ENCODE measurements at regions not wholly inside any gene's neighbourhood (a gene's known extent, or its start where the extent isn't known, plus 50 kb on each side); places are given as distances from the start of the nearest gene placed in this dataset.

DNA sequence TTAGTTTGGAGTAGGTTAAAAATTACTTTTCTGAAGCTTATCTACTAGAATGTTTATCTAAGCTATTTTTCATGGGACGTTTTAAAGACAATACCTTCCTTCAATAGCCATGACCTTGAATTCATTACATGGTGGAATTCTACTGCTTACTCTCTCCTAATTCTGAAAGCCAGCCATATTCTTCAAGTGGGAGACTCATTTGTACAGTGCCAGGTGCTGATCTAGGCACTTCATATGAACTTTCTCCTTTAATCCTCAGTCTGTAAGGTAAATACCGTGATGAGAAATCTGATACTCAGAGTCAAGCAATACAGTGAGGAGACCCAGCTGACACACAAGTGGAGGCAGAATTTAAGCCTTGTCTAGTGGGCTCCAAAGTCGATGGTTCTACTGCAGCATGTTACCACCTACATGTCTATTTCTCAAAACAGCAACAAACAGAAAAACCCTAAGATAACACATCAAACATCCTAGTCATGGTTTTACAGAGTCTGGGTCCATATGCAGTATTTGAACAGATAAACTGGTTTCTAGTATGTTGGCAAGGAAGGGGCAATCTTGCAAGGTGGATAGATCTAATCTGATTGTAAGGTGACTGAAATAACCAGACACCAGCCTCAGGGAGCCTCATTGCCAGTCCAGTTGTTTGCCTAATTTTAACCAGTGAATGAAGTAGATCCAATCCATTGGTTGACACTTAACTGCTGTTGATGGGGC lies 243.7 kb downstream of the PIK3R1 start:
- ChIA-PET POLR2A (no interaction called here), CTCF (ENCODE audit: unreplicated experiment) (no interaction called here)
- H2AFZ ChIP-seq (ENCODE audit: low read length) = no peak overlapping the region
- no peak overlapping the region for H3K4me3 ChIP-seq (ENCODE audit: low read depth, low read length, poor library complexity, severe bottlenecking)
- H3K79me2 ChIP-seq (ENCODE audit: insufficient read depth, low read depth, low read length) = no peaks in the 10 kb centered on the region
- intact Hi-C loops (cut with micrococcal nuclease; ENCODE audit: unreplicated experiment) = no loop called here
- H3K4me1 ChIP-seq (ENCODE audit: insufficient read depth, low read length, poor library complexity, severe bottlenecking) = no peaks in the 10 kb centered on the region
- no TSS peak for BruUV-seq (replicated peaks)
- H3K27ac ChIP-seq (ENCODE audit: low read depth, low read length, poor library complexity, severe bottlenecking) = no peak overlapping the region
- H3K36me3 ChIP-seq (ENCODE audit: insufficient read depth, low read length) = no peaks in the 10 kb centered on the region
- H3K9me2 ChIP-seq (ENCODE audit: insufficient read depth, low read length) = no peaks in the 10 kb centered on the region
- no peak overlapping the region for H3K4me2 ChIP-seq (ENCODE audit: low read length)
- TF ChIP-seq, protein P1, sequence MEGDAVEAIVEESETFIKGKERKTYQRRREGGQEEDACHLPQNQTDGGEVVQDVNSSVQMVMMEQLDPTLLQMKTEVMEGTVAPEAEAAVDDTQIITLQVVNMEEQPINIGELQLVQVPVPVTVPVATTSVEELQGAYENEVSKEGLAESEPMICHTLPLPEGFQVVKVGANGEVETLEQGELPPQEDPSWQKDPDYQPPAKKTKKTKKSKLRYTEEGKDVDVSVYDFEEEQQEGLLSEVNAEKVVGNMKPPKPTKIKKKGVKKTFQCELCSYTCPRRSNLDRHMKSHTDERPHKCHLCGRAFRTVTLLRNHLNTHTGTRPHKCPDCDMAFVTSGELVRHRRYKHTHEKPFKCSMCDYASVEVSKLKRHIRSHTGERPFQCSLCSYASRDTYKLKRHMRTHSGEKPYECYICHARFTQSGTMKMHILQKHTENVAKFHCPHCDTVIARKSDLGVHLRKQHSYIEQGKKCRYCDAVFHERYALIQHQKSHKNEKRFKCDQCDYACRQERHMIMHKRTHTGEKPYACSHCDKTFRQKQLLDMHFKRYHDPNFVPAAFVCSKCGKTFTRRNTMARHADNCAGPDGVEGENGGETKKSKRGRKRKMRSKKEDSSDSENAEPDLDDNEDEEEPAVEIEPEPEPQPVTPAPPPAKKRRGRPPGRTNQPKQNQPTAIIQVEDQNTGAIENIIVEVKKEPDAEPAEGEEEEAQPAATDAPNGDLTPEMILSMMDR (conservative IDR thresholded peaks at IDR 0.05; ENCODE audit: low read length) = no peak
- no peak for TF ChIP-seq EZH2phosphoT487 (IDR thresholded peaks at IDR 0.05; ENCODE audit: borderline replicate concordance, low read depth, low read length)
- no peaks in the 10 kb centered on the region for H3K9me3 ChIP-seq (ENCODE audit: low read length)
- H4K20me1 ChIP-seq (ENCODE audit: insufficient read depth, low read length) = no peaks in the 10 kb centered on the region
- DNase-seq (ENCODE audit: low spot score) = no peak

DNA sequence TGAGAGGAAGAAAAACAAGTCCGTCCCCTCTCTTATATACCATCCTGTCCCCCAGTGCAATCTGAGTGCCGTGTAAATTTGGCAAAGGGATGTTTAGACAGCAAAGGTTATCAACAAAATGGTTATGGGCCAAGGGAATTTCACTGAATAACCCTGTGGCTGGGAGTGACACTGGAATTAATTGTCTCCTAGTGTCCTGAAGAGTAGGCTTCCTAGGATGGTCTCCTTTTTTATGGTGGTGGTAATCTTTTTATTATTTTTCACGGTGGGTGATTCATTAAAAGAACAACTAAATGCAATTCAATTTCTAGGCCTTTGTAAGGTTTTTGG lies 244.2 kb downstream of the PIK3R1 start:
- H2AFZ ChIP-seq (ENCODE audit: low read length) = no peak overlapping the region
- ChIA-PET POLR2A (no interaction called here), CTCF (ENCODE audit: unreplicated experiment) (no interaction called here)

More for the DNA sequence above, 244.2 kb downstream of the PIK3R1 start:
- Histone ChIP-seq H3K4me1 (ENCODE audit: insufficient read depth, low read length, poor library complexity, severe bottlenecking) (no peaks in the 10 kb centered on the region), H3K9me3 (ENCODE audit: low read length) (no peaks in the 10 kb centered on the region), H4K20me1 (ENCODE audit: insufficient read depth, low read length) (no peaks in the 10 kb centered on the region), H3K79me2 (ENCODE audit: insufficient read depth, low read depth, low read length) (no peaks in the 10 kb centered on the region), H3K9me2 (ENCODE audit: insufficient read depth, low read length) (no peaks in the 10 kb centered on the region), H3K36me3 (ENCODE audit: insufficient read depth, low read length) (no peaks in the 10 kb centered on the region), H3K4me3 (ENCODE audit: low read depth, low read length, poor library complexity, severe bottlenecking) (no peak overlapping the region), H3K4me2 (ENCODE audit: low read length) (no peak overlapping the region), H3K27ac (ENCODE audit: low read depth, low read length, poor library complexity, severe bottlenecking) (no peak overlapping the region)
- intact Hi-C loops (cut with micrococcal nuclease; ENCODE audit: unreplicated experiment) = loop anchor here (1.0 kb wide), 1 partner anchor 173 kb away; no protein-coding TSS in a partner anchor
- DNase-seq (ENCODE audit: low spot score) = no peak
- no TSS peak for BruUV-seq (replicated peaks)
- TF ChIP-seq, protein P1 (conservative IDR thresholded peaks at IDR 0.05; ENCODE audit: low read length) = no peak
- TF ChIP-seq EZH2phosphoT487 (IDR thresholded peaks at IDR 0.05; ENCODE audit: borderline replicate concordance, low read depth, low read length) = no peak
